ENCODE measurements at regions not wholly inside any gene's neighbourhood (a gene's known extent, or its start where the extent isn't known, plus 50 kb on each side); places are given as distances from the start of the nearest gene placed in this dataset.

- no peaks in the 10 kb centered on the region for H3K79me2 ChIP-seq (ENCODE audit: insufficient read depth, low read length)
- ChIA-PET CTCF (ENCODE audit: low intra/inter-chr PET ratio, low total read pairs) (no interaction called here), POLR2A (no interaction called here)
- in situ Hi-C loops (cut with HindIII; ENCODE audit: extremely low pct_ligation_motif_present, low pct_unique_long_range_greater_than_20kb): no loop called here
- no peak overlapping the region for H3K4me2 ChIP-seq (ENCODE audit: low read depth, low read length)
- no peak overlapping the region for H3K9ac ChIP-seq (ENCODE audit: insufficient read depth, low read depth, low read length)
- FAIRE-seq (no peak), DNase-seq (ENCODE audit: low spot score) (no peak), ATAC-seq (no peak)
- H3K36me3 ChIP-seq (replicated peaks in 1 of 2; ENCODE audit: control insufficient read depth in 1 of 2, insufficient read depth in 2 of 2, low read length in 2 of 2): no peaks in the 10 kb centered on the region
- no peak overlapping the region for H3K27ac ChIP-seq (ENCODE audit: extremely low read length, insufficient read depth, low read length)
- H3K9me3 ChIP-seq (ENCODE audit: low read length): no peaks in the 10 kb centered on the region
- no peaks in the 10 kb centered on the region for H4K20me1 ChIP-seq (ENCODE audit: insufficient read depth, low read length)
- intact Hi-C loops (cut with micrococcal nuclease; ENCODE audit: unreplicated experiment): no loop called here
- TF ChIP-seq CSRNP1 (CRISPR knock-in tag; IDR thresholded peaks at IDR 0.05): no peak
- TF ChIP-seq CEBPZ (IDR thresholded peaks at IDR 0.05; ENCODE audit: low read length): no peak
- TF ChIP-seq ZNF431 (CRISPR knock-in tag; IDR thresholded peaks at IDR 0.05; ENCODE audit: borderline replicate concordance, low read depth): no peak
- no peak for TF ChIP-seq LRRFIP1 (CRISPR knock-in tag; conservative IDR thresholded peaks at IDR 0.05)
- no peak for TF ChIP-seq ZNF230 (CRISPR knock-in tag; IDR thresholded peaks at IDR 0.05)
- TF ChIP-seq AFF4 (CRISPR knock-in tag; IDR thresholded peaks at IDR 0.05): no peak
- no peak for TF ChIP-seq ZNF512 (CRISPR knock-in tag; IDR thresholded peaks at IDR 0.05)
- no TSS peak for BruUV-seq (replicated peaks)
- no peak overlapping the region for H3K4me3 ChIP-seq (replicated peaks in 1 of 3; ENCODE audit: insufficient read depth in 1 of 3, low read depth in 2 of 3, low read length in 3 of 3)
- H3K4me1 ChIP-seq (ENCODE audit: insufficient read depth, low read length): no peaks in the 10 kb centered on the region
- H3K27me3 ChIP-seq (ENCODE audit: control insufficient read depth in 1 of 2, insufficient read depth in 2 of 2, low read length in 2 of 2): no peaks in the 10 kb centered on the region
- no peak overlapping the region for H2AFZ ChIP-seq (ENCODE audit: low read length)
Observed at GRCh38 chr10:90199513-90199912, 498.1 kb downstream of the KIF20B start.

Data from HepG2 (cell line).